ENCODE measurements at regions not wholly inside any gene's neighbourhood (a gene's known extent, or its start where the extent isn't known, plus 50 kb on each side); places are given as distances from the start of the nearest gene placed in this dataset.

GRCh38 chr2:206368933-206369569 is 74.3 kb upstream of the ADAM23 start:
- TF ChIP-seq CTCF (IDR thresholded peaks at IDR 0.05): no peak
- no peak for TF ChIP-seq POLR2AphosphoS5 (IDR thresholded peaks at IDR 0.05; ENCODE audit: low read depth, low read length)

All from Panc1 (cell line).